ENCODE measurements at regions not wholly inside any gene's neighbourhood (a gene's known extent, or its start where the extent isn't known, plus 50 kb on each side); places are given as distances from the start of the nearest gene placed in this dataset.

DNA sequence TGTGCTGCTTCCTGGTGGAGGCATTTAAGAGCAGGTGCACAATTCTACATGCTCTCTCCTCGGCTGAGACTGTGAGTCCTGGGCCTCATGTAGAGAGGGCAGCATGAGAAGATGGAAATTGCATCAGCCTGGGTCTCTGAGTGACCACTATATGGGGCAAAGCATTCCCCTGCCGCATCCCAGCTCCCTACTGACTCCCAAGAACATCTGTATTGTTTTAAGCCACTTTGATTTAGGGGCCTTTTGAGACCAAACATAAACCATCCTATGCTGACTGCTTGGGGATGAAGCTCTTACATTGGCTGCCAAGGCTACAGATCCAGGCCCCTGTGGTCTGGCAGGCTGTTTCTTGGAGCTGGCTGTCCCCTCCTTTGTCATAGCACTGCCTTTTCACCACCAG is 101.3 kb upstream of the TBX20 start:
- intact Hi-C loops (cut with micrococcal nuclease): no loop called here

DNA sequence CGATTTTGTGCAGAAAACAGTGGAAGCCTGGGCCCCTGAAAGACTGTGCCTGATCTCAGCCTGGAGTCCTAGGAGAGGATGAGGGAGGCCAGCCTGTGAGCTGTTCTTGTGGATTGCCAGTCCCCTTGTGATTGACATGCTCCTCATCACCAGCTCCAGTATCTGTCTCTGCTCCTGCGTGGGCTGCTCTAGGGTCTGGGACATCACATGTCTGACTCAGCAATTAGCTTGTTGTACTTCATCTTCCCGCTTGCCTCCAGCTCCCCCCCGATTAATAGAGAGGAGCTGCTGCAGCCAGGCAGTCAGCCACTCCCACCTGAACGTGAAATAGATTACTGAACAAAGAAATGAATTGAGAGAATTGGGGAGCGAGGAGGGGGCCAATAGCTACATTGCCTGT is 99.6 kb upstream of the TBX20 start:
- intact Hi-C loops (cut with micrococcal nuclease): no loop called here

GRCh38 chr7:35351466-35351865 is 97.6 kb upstream of the TBX20 start:
- intact Hi-C loops (cut with micrococcal nuclease): no loop called here

- intact Hi-C loops (cut with micrococcal nuclease): no loop called here
These were observed 94.9 kb upstream of the TBX20 start for GRCh38 chr7:35348611-35349400.

DNA sequence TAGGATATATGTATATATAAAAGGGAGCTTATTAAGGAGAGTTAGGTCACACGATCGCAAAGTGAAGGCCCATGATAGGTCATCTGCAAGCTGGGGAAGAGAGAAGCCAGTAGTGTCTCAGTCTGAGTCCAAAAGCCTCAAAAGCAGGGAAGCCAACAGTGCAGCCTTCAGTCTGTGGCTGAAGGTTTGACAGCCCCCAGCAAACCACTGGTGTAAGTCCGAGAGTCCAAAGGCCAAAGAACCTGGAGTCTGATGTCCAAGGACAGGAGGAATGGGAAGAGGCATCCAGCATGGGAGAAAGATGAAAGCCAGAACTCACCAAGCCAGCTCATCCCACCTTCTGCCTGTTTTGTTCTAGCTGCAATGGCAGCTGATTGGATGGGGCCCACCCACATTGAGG is 88.9 kb upstream of the TBX20 start:
- intact Hi-C loops (cut with micrococcal nuclease): no loop called here

DNA sequence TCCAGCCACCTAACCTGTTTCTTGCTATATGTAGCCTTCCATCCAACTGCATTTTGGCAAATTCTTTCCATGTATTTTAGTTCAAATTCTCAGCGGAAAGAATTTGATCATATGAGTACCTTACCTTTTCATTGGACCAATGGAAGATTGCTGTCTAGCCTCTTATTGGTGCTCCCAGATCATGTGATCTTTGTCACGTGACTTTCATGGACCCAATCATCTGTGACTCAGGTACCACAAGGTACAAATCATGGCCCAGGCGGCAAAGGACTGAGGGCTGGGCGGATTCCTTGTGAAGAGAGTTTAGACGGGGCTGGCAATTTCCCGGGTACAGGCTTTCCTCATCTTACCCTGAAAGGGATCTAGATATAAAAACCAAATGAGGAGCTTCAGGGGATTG is 85.9 kb upstream of the TBX20 start:
- intact Hi-C loops (cut with micrococcal nuclease): no loop called here

DNA sequence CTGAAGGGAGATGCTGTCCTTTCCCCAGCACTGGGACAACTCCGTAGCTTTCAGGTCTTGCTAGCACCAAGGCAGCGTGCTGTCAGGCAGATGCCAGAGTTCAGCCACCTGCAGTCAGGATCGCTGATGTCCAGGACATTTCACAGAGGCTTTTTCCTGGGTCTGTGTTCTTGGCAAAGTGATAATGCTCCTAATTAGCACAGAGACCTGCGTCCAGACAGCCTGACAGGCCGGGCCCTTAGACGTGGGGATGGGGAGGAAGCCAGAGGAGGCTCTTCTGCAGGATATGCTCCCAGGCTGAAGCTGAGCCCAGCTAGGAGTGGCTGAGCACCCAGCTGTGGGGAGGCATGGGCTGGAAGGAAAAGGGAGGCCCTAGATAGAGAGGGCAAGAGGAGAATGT is 82.5 kb upstream of the TBX20 start:
- intact Hi-C loops (cut with micrococcal nuclease): no loop called here

DNA sequence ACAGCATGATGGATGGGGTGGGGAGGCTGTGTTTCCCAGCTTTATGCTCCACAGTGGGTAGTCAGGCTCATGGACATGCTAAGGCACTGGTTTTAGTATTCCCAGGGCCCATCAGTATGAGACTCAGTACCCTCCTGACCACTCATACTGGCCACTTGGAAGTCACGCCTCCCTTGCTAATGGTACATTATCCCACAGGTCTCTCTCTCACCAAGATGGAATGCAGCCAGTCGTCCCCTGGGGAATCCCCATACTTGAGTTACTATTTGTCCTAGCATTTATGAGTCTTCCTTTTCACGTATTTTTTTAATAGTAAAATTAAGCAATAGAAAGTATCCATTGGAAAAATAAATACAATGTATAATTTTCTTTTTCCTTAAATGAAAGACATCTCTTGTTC is 80.6 kb upstream of the TBX20 start:
- intact Hi-C loops (cut with micrococcal nuclease): no loop called here

DNA sequence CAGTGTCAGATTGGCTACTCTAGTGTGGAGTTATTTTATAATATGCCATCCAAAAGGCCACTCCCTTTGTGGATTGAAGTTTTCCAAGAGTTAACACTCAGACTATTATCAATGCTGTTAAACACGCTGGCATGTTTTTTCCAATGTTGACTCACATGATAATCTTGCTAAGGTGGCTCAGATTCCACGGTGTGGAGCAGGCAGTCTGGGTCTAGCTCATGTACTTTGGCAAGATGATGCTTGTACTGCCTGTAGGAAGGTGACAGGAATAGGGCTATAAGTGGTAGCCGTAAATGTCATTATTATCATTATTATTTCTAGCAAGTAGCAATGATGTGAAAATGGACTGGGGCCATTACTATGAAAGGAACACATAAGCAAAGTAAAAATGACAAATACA is 79.4 kb upstream of the TBX20 start:
- intact Hi-C loops (cut with micrococcal nuclease): no loop called here

DNA sequence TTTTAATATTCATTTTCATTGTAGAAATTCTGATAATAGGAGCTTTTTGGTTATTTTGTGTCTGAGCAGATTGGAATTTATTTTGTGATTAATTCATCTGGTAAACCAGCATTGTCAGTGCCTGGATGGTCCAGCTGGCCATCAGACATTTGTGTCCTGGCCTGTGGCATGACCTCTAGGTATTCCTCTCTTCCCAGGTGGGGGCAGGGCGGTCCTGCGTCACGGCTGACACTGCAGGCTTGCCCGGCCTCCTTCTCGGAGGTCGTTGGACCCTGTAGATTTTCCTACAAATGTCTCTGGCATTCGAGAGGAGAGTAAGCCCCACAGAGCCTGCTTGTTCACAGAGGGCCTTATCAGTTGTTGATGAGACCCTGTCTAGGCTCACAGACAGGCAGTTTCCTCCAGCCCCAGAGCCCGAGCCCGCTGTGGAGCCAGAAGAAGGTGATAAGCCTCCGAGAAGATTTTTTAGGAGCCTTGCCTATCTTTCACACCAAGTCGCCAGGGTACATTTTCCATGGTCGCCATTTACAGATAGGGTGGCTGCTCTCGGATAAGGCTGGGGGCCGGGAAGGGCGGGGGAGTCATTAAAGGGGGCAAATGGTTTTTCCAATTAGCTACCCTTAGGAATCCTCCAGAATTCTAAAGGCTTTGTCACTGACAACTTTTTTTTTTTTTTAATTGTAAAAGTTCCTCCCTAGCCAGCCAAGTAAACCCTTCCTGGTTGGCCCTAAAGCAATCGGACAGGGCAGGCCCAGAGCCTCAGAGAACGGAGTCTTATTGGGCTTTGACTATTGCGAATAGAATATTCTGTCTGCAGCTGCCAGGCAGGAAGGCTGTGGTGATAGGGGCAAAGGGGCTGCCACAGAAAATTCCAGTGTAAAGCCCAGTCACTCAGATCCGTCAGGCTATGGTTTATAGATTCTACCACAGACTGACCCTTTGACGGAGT is 78.1 kb upstream of the TBX20 start:
- intact Hi-C loops (cut with micrococcal nuclease): no loop called here

DNA sequence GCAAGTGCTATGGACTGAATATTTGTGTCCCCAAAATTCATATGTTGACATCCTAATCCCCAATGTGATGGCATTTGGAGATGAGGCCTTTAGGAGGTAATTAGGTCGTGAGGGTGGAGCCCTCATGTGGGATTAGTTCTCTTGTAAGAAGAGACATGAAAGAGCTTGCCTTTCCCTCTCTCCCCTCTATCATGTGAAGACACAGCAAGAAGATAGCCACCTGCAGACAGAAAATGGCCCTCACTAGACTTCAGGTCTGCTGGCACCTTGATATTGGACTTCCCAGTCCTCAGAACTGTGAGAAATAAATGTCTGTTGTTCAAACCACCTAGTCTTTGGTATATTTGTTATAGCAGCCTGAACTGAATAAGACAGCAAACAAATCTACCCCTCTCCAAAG is 75.1 kb upstream of the TBX20 start:
- intact Hi-C loops (cut with micrococcal nuclease): no loop called here

- intact Hi-C loops (cut with micrococcal nuclease): no loop called here
These were observed 65.7 kb upstream of the TBX20 start for GRCh38 chr7:35319606-35320005.

GRCh38 chr7:35316549-35316948 is 62.6 kb upstream of the TBX20 start:
- intact Hi-C loops (cut with micrococcal nuclease): no loop called here

DNA sequence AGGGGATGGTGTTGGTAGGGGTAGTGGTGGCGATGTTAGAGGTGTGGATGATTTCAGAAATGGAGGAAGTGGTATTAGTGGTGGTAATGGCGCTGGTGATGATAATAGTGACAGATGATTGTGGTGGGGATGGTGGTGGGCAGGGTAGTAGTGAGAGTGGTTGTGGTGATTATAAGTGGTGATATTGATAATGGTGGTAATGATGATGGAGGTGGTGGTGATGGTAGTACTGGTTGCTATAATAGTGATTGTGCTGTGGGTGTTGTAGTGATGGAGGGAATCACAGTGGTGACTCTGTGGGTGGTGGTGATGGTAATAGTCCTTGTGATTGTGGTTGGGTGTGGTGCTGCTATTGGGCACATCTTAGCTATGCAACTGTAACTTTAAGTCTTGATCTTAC is 61.6 kb upstream of the TBX20 start:
- intact Hi-C loops (cut with micrococcal nuclease): no loop called here

- intact Hi-C loops (cut with micrococcal nuclease): no loop called here
These were observed 60.5 kb upstream of the TBX20 start for GRCh38 chr7:35314354-35314753.

- intact Hi-C loops (cut with micrococcal nuclease): no loop called here
These were observed 59.7 kb upstream of the TBX20 start for GRCh38 chr7:35313575-35313974.
